Pancreas (tissue), 10 donors: ENCODE measurements at regions not wholly inside any gene's neighbourhood (a gene's known extent, or its start where the extent isn't known, plus 50 kb on each side); places are given as distances from the start of the nearest gene placed in this dataset.
A peak's percentile ranks its signal among the peaks of the same experiment; 100 is the strongest.

Experiments used
- ATAC-seq, 4 donors: fragments of 200-7000 bp; cut with Tn5 transposase; one replicate each; pipeline versions ENCODE4 v1.8.0 to v1.9.1; 2020; ENCODE audit warnings: mild to moderate bottlenecking in 4 of 4, moderate library complexity in 4 of 4
- DNase-seq, 6 donors: peaks; one replicate each; pipeline ENCODE4 v3.0.0-alpha.2; 2020
- FAIRE-seq: peaks from 2 replicates; lab custom pipeline; 2012; peaks lifted over from hg19 to GRCh38; lab: Jason Lieb, UNC
- H3K27ac ChIP-seq, 4 donors: fragments of 200-600 bp; sonication (generic); 1 replicate in 3 of 4; 2 replicates in 1 of 4; pipeline versions ENCODE4 v1.5.0 to v1.8.0; 2020
- H3K27me3 ChIP-seq, 4 donors: fragments of 200-600 bp; one replicate each; pipeline ENCODE4 v1.8.0; 2021
- H3K36me3 ChIP-seq, 3 donors: fragments of 200-600 bp; sonication (generic) in 1 of 3; one replicate each; pipeline versions ENCODE4 v1.5.0 to v1.8.0; 2020 to 2021
- H3K4me1 ChIP-seq, 3 donors: fragments of 200-600 bp; one replicate each; pipeline ENCODE4 v1.8.0; 2021
- H3K4me3 ChIP-seq, 4 donors: fragments of 200-600 bp; sonication (generic) in 2 of 4; one replicate each; pipeline versions ENCODE4 v1.5.0 to v1.8.0; 2020 to 2021
- H3K9me3 ChIP-seq, 4 donors: fragments of 200-600 bp; one replicate each; pipeline ENCODE4 v1.8.0; 2021
- WGBS, 2 donors: extraction: QIAGEN DNeasy Blood & Tissue Kit; methylation state at CpG; one replicate each; pipeline ENCODE4 v1.1.7; 2013; 5-methylcytosine and 5-hydroxymethylcytosine counted together
- intact Hi-C, 3 donors: fragments of 100-400 bp; cut with DNase I; formaldehyde crosslinking; loops; one replicate each; pipeline versions ENCODE4 v1.11.1 to v1.14.2; 2022
- TF ChIP-seq, protein P1 (sequence below), 4 donors: fragments of 200-600 bp; sonication (generic) in 3 of 4; IDR thresholded peaks; one replicate each; pipeline versions ENCODE4 v1.5.0 to v1.8.0; 2021; ENCODE audit warnings: antibody characterized with exemption in 4 of 4
- donor health status: healthy with polysubstance abuse.
- donor health status: DM: no; HTN: no; CAD: no; lungs with moderate emphysema.
- donor health status: DM: no; HTN: no; CAD: no.
- donor health status: control.
- donor health status: control.
- donor health status: Bipolar disorder and iron deficiency.
- donor health status: DM: yes; HTN: yes; CAD: no.
- donor health status: DM: no; HTN: no; CAD: no.
- donor health status: DM: no; HTN: no; CAD: no.
- donor health status: DM: yes; HTN: yes; CAD: no.

GRCh38 chr12:76282744-76283143 lies 65.5 kb downstream of the BBS10 start:
- intact Hi-C loops: no loop called here
- TF ChIP-seq, protein P1, sequence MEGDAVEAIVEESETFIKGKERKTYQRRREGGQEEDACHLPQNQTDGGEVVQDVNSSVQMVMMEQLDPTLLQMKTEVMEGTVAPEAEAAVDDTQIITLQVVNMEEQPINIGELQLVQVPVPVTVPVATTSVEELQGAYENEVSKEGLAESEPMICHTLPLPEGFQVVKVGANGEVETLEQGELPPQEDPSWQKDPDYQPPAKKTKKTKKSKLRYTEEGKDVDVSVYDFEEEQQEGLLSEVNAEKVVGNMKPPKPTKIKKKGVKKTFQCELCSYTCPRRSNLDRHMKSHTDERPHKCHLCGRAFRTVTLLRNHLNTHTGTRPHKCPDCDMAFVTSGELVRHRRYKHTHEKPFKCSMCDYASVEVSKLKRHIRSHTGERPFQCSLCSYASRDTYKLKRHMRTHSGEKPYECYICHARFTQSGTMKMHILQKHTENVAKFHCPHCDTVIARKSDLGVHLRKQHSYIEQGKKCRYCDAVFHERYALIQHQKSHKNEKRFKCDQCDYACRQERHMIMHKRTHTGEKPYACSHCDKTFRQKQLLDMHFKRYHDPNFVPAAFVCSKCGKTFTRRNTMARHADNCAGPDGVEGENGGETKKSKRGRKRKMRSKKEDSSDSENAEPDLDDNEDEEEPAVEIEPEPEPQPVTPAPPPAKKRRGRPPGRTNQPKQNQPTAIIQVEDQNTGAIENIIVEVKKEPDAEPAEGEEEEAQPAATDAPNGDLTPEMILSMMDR (IDR thresholded peaks at IDR 0.05): no peak
- DNase-seq (no peak), FAIRE-seq (no peak), ATAC-seq (no peak)
- Histone ChIP-seq H3K4me3 (no peak overlapping the region), H3K4me1 (no peaks in the 10 kb centered on the region), H3K36me3 (no peaks in the 10 kb centered on the region), H3K9me3 (no peaks in the 10 kb centered on the region), H3K27me3 (no peaks in the 10 kb centered on the region), H3K27ac (no peak overlapping the region)

GRCh38 chr12:76277480-76277879 lies 70.7 kb downstream of the BBS10 start:
- H3K4me3 ChIP-seq: no peak overlapping the region
- DNase-seq (no peak), ATAC-seq (peak in 1 of 4 donors; percentile 42), FAIRE-seq (no peak)
- H3K9me3 ChIP-seq: no peaks in the 10 kb centered on the region
- no peak overlapping the region for H3K27ac ChIP-seq
- 68 to 80% methylated on average over 4 of the region's 4 CpGs for WGBS, 2 donors
- H3K27me3 ChIP-seq: no peaks in the 10 kb centered on the region
- H3K4me1 ChIP-seq: no peaks in the 10 kb centered on the region
- TF ChIP-seq, protein P1 (IDR thresholded peaks at IDR 0.05): no peak
- no peaks in the 10 kb centered on the region for H3K36me3 ChIP-seq
- intact Hi-C loops: no loop called here

DNA sequence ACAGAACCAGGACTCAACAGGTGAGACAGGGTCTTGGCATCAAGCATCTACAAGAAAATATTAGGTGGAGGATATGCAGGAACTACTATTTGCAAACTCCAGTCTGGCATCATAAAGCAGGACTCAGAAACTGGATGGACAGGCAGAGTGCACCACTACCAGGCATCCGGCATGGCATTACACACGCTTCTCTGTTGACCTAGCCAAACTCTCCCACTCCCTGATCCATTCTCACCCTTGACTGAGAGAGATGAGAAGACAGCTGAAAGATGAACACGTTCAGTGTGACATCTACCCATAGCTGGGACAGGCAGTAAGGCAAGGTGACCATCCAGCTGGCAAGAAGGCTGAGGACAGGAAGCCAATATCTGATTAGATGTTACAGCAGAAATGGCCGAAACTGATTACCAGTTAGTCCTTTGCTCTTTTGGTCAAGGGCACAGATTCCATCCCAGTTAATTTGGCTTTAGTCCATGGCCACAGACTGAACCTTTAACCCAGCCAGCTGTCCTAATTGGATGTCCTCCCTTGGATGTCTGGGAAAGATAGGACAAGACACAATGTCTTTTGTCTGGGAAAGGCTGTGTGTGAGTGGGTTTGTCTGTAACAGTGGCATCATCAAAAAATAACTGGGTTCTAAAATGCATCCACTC lies 71.6 kb downstream of the BBS10 start:
- intact Hi-C loops: no loop called here
- Histone ChIP-seq H3K27me3 (no peaks in the 10 kb centered on the region), H3K4me3 (no peak overlapping the region), H3K9me3 (no peaks in the 10 kb centered on the region), H3K27ac (no peak overlapping the region), H3K4me1 (no peaks in the 10 kb centered on the region), H3K36me3 (no peaks in the 10 kb centered on the region)
- no peak for ATAC-seq
- TF ChIP-seq, protein P1 (IDR thresholded peaks at IDR 0.05): no peak
- DNase-seq: no peak
- 54 to 58% methylated on average over 4 of the region's 4 CpGs for WGBS, 2 donors
- no peak for FAIRE-seq

DNA sequence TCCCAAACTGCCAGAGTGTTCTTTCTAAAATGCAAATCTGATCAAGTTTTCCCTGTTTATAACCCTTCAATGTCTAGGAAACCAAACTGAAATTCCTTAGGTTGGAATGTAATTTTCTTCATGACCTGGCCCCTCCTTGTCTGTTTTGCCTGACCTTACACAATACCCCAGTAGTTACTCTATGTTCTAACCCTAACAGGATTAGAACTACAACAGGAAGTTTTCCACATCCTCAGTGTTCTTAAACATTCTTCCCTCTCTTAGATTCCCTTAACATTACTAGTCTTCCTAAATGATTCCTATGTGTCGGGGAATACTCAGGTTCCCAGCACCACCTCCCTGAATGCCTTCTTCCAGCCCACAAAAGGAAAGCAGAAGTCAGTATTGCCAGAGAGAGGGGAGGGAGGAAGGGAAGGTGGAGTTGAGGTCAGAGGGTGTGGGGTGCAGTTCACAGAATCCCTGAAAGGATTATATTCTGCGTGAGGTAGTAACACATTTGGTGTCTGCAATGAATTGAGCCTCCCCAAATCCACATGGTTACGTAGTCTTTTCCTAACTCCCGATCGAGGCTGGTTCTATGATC lies 72.6 kb downstream of the BBS10 start:
- WGBS, 2 donors: 76 to 88% methylated on average over 5 of the region's 5 CpGs
- FAIRE-seq (no peak), ATAC-seq (no peak), DNase-seq (no peak)
- no peak overlapping the region for H3K27ac ChIP-seq
- no peaks in the 10 kb centered on the region for H3K36me3 ChIP-seq
- H3K27me3 ChIP-seq: no peaks in the 10 kb centered on the region
- no peaks in the 10 kb centered on the region for H3K9me3 ChIP-seq
- intact Hi-C loops: no loop called here
- H3K4me3 ChIP-seq: no peak overlapping the region
- H3K4me1 ChIP-seq: no peaks in the 10 kb centered on the region
- TF ChIP-seq, protein P1 (IDR thresholded peaks at IDR 0.05): no peak

GRCh38 chr12:76274420-76275083 lies 73.7 kb downstream of the BBS10 start:
- intact Hi-C loops: no loop called here
- no peaks in the 10 kb centered on the region for H3K36me3 ChIP-seq
- FAIRE-seq: no peak
- TF ChIP-seq, protein P1 (IDR thresholded peaks at IDR 0.05): no peak
- H3K4me1 ChIP-seq: no peaks in the 10 kb centered on the region
- H3K9me3 ChIP-seq: no peaks in the 10 kb centered on the region
- H3K27me3 ChIP-seq: no peaks in the 10 kb centered on the region
- DNase-seq: no peak
- no peak for ATAC-seq
- H3K27ac ChIP-seq: no peak overlapping the region
- no peak overlapping the region for H3K4me3 ChIP-seq
- WGBS, 2 donors: 64 to 79% methylated on average over 3 of the region's 3 CpGs
